Epithelial cell of esophagus (primary cell): ENCODE measurements at regions not wholly inside any gene's neighbourhood (a gene's known extent, or its start where the extent isn't known, plus 50 kb on each side); places are given as distances from the start of the nearest gene placed in this dataset.
A peak's percentile ranks its signal among the peaks of the same experiment; 100 is the strongest.

Experiments
- DNase-seq: peaks from one replicate; pipeline ENCODE4 v3.0.0; 2010; ENCODE audit warnings: low read depth
- H3K4me3 ChIP-seq: 2 replicates; pipeline ENCODE4 v1.5.1; 2011; ENCODE audit warnings: mild to moderate bottlenecking, low read length, control low read depth
- TF ChIP-seq, protein P1 (sequence below): IDR thresholded peaks from 2 replicates; pipeline ENCODE4 v1.5.1; 2011; ENCODE audit warnings: low read depth, mild to moderate bottlenecking, low read length, control low read depth, inconsistent platforms; ENCODE audit not compliant: insufficient read depth; ENCODE audit errors: missing control alignments

DNA sequence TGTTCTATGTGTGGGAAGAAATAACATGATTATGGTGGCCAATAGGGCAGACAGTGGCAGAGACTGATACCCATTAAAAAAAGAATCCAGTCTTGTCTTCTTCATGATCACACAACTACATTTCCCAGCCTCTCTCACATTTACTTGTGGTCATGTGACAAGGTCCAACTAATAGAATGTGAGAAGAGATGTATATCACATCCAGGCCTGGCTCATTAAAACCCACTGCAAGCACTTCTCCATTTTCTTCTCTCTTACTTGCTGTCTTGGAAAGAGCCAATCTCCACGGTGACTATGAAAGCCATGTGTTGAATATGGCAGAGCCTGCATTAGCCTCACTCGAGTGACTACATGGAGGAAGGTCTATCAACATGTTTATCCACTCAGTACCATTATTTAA, 306.2 kb upstream of the ZEB2 start:
- no peak for DNase-seq
- H3K4me3 ChIP-seq: no peak overlapping the region
- TF ChIP-seq, protein P1, sequence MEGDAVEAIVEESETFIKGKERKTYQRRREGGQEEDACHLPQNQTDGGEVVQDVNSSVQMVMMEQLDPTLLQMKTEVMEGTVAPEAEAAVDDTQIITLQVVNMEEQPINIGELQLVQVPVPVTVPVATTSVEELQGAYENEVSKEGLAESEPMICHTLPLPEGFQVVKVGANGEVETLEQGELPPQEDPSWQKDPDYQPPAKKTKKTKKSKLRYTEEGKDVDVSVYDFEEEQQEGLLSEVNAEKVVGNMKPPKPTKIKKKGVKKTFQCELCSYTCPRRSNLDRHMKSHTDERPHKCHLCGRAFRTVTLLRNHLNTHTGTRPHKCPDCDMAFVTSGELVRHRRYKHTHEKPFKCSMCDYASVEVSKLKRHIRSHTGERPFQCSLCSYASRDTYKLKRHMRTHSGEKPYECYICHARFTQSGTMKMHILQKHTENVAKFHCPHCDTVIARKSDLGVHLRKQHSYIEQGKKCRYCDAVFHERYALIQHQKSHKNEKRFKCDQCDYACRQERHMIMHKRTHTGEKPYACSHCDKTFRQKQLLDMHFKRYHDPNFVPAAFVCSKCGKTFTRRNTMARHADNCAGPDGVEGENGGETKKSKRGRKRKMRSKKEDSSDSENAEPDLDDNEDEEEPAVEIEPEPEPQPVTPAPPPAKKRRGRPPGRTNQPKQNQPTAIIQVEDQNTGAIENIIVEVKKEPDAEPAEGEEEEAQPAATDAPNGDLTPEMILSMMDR: no peak

DNA sequence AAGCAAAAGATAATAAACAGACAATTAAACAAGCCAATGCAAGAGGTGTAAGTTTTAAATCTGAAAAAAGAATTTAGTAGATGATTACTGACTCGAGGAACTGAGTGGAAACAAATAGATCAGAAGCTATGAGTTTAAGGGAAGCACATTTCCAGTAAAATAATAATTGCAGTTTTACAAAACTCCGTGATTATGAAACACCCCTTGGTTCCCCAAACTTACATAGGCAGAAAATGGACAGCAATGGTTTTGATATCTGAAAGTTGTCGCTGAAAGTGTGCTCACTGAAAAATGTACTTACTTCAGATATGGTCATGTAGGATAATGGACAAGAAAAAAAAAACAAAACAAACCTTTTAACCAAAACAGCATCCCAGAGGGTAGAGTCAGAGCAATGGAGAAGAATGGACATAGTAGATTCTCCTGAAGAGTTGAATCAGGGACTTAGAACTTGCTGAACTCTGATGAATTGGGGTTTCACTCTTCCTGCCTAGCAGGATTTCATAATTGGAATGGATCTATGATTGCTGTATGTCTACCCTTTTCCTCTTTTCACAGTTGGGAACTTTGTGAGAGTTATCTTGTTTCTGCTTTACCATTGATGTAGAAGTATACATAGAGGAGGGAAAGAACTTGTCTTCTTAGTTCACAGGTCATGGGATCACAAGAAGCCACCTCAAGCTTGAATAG, 305.6 kb upstream of the ZEB2 start:
- TF ChIP-seq, protein P1: no peak
- peak; percentile 4 for DNase-seq
- H3K4me3 ChIP-seq: no peak overlapping the region

GRCh38 chr2:144824306-144825080, 304.6 kb upstream of the ZEB2 start:
- no peak overlapping the region for H3K4me3 ChIP-seq
- TF ChIP-seq, protein P1: no peak
- DNase-seq: peak; percentile 87

DNA sequence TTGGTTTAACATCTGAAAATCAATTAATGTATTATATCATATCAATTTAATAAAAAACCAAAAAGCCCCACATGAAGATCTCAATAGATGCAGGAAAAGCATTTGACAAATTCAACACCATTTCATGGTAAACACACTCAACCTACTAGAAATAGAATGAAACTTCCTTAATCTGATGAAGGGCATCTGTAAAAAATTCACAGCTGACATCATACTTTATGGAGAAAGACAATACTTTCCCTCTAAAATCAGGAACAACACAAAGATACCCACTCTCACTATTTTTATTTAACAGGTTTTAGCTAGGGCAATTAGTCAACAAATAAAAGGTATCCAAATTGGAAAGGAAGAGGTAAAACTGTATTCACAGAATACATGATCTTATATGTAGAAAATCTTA, 303.0 kb upstream of the ZEB2 start:
- TF ChIP-seq, protein P1: no peak
- no peak overlapping the region for H3K4me3 ChIP-seq
- DNase-seq: no peak

DNA sequence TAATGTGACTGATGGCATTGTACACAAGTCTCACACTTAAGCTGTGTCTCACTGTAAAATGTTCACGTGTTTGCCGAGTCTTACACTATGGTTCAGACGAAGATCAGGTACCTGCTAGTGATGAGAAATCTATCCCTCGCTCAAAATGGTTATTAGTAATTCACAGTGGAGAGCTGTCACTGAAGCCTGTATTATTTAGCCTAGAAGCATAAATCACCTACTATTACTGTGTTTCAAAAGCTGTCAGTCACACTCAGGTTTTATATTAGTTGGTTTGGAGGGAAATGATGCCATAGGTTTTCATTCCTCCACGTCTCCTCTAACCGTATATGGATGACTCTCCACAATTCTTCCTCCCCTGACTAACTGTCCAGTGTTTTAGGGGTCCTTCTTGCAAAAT, 292.4 kb upstream of the ZEB2 start:
- TF ChIP-seq, protein P1: no peak
- H3K4me3 ChIP-seq: no peak overlapping the region
- DNase-seq: no peak

GRCh38 chr2:144801766-144802165, 281.8 kb upstream of the ZEB2 start:
- TF ChIP-seq, protein P1: no peak
- DNase-seq: peak; percentile 65
- no peak overlapping the region for H3K4me3 ChIP-seq

- no peak overlapping the region for H3K4me3 ChIP-seq
- DNase-seq: no peak
- TF ChIP-seq, protein P1: no peak
These were observed 281.4 kb upstream of the ZEB2 start for GRCh38 chr2:144801325-144801724.
